ENCODE measurements at regions not wholly inside any gene's neighbourhood (a gene's known extent, or its start where the extent isn't known, plus 50 kb on each side); places are given as distances from the start of the nearest gene placed in this dataset.
A peak's percentile ranks its signal among the peaks of the same experiment; 100 is the strongest.

- intact Hi-C loops (cut with DNase I), result no loop called here
- no peak overlapping the region for H3K27ac ChIP-seq
- no peak for ATAC-seq
- H3K9me3 ChIP-seq, result no peaks in the 10 kb centered on the region
- no peak overlapping the region for H3K4me3 ChIP-seq
- DNase-seq, result no peak
- H3K36me3 ChIP-seq, result no peaks in the 10 kb centered on the region
- no peaks in the 10 kb centered on the region for H3K4me1 ChIP-seq
- peaks cover 0 to 62% of the 10 kb centered on the region in 2 donors for H3K27me3 ChIP-seq
- no peak for TF ChIP-seq CTCF (IDR thresholded peaks at IDR 0.05)
Measured at GRCh38 chr16:54369861-54370260, 83.3 kb upstream of the IRX3 start.

- intact Hi-C loops (cut with DNase I), result no loop called here
Measured at GRCh38 chr16:54366943-54367342, 80.4 kb upstream of the IRX3 start.

GRCh38 chr16:54365990-54366634 is 79.5 kb upstream of the IRX3 start:
- intact Hi-C loops (cut with DNase I), result no loop called here
- Histone ChIP-seq H3K27me3 (peaks cover 4 to 49% of the 10 kb centered on the region in 2 donors), H3K36me3 (no peaks in the 10 kb centered on the region), H3K9me3 (no peaks in the 10 kb centered on the region), H3K27ac (peak overlapping the region in 1 of 2 donors; percentile 22), H3K4me3 (no peak overlapping the region), H3K4me1 (no peaks in the 10 kb centered on the region)
- DNase-seq, result peak in 1 of 4 donors; percentile 44
- ATAC-seq, result peak; percentile 83
- no peak for TF ChIP-seq CTCF (IDR thresholded peaks at IDR 0.05)

More at GRCh38 chr16:54366943-54367342, 80.4 kb upstream of the IRX3 start:
- Histone ChIP-seq H3K27me3 (peaks cover 0 to 50% of the 10 kb centered on the region in 2 donors), H3K36me3 (no peaks in the 10 kb centered on the region), H3K4me1 (no peaks in the 10 kb centered on the region), H3K27ac (no peak overlapping the region), H3K4me3 (no peak overlapping the region), H3K9me3 (no peaks in the 10 kb centered on the region)
- no peak for ATAC-seq
- no peak for TF ChIP-seq CTCF (IDR thresholded peaks at IDR 0.05)
- no peak for DNase-seq

- intact Hi-C loops (cut with DNase I), result no loop called here
- ATAC-seq (no peak), DNase-seq (no peak)
- TF ChIP-seq CTCF (IDR thresholded peaks at IDR 0.05), result no peak
- no peak overlapping the region for H3K27ac ChIP-seq
- H3K4me1 ChIP-seq, result no peaks in the 10 kb centered on the region
- no peak overlapping the region for H3K4me3 ChIP-seq
- H3K36me3 ChIP-seq, result no peaks in the 10 kb centered on the region
- H3K27me3 ChIP-seq, result peaks cover 6 to 49% of the 10 kb centered on the region in 2 donors
- H3K9me3 ChIP-seq, result no peaks in the 10 kb centered on the region
Measured at GRCh38 chr16:54363766-54364165, 77.2 kb upstream of the IRX3 start.

- H3K36me3 ChIP-seq, result no peaks in the 10 kb centered on the region
- no peaks in the 10 kb centered on the region for H3K4me1 ChIP-seq
- ATAC-seq (no peak), DNase-seq (no peak)
- H3K27ac ChIP-seq, result no peak overlapping the region
- TF ChIP-seq CTCF (IDR thresholded peaks at IDR 0.05), result no peak
- H3K4me3 ChIP-seq, result no peak overlapping the region
- peaks cover 6 to 56% of the 10 kb centered on the region in 2 donors for H3K27me3 ChIP-seq
- H3K9me3 ChIP-seq, result no peaks in the 10 kb centered on the region
- intact Hi-C loops (cut with DNase I), result no loop called here
Measured at GRCh38 chr16:54362591-54363206, 76.1 kb upstream of the IRX3 start.

Data from left lung (tissue), 4 donors.